ENCODE measurements at regions not wholly inside any gene's neighbourhood (a gene's known extent, or its start where the extent isn't known, plus 50 kb on each side); places are given as distances from the start of the nearest gene placed in this dataset.

- no peaks in the 10 kb centered on the region for H3K9me3 Mint-ChIP-seq (ENCODE audit: low read depth)
- H3K27me3 Mint-ChIP-seq: peaks cover 1% of the 10 kb centered on the region
- no peaks in the 10 kb centered on the region for H3K36me3 Mint-ChIP-seq
- no peak overlapping the region for H3K4me3 Mint-ChIP-seq
- H3K27ac Mint-ChIP-seq: no peak overlapping the region
- H3K4me1 Mint-ChIP-seq (ENCODE audit: low read depth): no peaks in the 10 kb centered on the region
Measured at GRCh38 chr10:44194435-44194834, 190.5 kb downstream of the CXCL12 start.

- Mint-ChIP-seq H3K4me1 (ENCODE audit: low read depth) (no peaks in the 10 kb centered on the region), H3K9me3 (ENCODE audit: low read depth) (peaks cover 1% of the 10 kb centered on the region), H3K27ac (no peak overlapping the region), H3K36me3 (no peaks in the 10 kb centered on the region), H3K27me3 (peaks cover 1% of the 10 kb centered on the region), H3K4me3 (no peak overlapping the region)
Measured at GRCh38 chr10:44193567-44194220, 191.2 kb downstream of the CXCL12 start.

DNA sequence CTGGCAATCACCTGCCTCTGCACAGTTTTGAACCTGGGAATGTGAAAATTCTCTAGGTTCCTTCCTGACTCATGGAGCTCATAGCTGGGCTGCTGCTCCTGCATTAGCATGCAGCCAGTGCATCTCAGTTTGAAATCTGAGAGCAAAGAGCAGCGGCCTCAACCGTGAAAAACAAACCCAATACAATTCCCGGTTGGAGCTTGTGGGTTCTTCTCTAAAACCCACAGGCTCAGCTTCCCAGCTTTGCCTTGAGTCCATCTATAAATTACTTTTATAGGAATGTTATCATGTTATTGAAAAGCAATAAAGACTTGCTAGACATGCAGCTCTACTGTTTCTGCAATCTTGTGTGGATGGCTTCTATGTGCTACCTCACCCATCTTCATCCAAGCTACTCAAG is 191.7 kb downstream of the CXCL12 start:
- no peak overlapping the region for H3K27ac Mint-ChIP-seq
- H3K9me3 Mint-ChIP-seq (ENCODE audit: low read depth): peaks cover 4% of the 10 kb centered on the region
- H3K27me3 Mint-ChIP-seq: peaks cover 1% of the 10 kb centered on the region
- no peaks in the 10 kb centered on the region for H3K36me3 Mint-ChIP-seq
- no peaks in the 10 kb centered on the region for H3K4me1 Mint-ChIP-seq (ENCODE audit: low read depth)
- no peak overlapping the region for H3K4me3 Mint-ChIP-seq

DNA sequence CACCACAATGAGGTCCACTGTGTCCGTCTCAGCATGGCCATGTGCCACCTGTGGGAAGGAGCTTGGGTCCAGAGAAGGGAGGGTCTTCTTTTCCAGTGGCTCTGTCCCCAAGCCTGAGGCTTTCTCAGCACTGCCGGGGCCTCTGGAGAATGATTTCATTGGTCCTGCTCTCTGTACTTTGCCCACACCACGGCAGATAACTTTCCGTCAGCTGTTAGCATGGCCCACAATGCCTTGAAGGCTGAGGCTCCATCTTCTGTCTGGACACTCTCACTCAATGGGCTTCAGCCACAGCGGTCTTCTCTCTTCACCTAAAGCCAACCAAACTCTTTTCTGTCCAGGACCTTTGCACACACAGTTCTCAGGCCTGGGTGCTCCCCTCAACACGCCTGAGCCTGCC is 192.5 kb downstream of the CXCL12 start:
- peaks cover 4% of the 10 kb centered on the region for H3K9me3 Mint-ChIP-seq (ENCODE audit: low read depth)

DNA sequence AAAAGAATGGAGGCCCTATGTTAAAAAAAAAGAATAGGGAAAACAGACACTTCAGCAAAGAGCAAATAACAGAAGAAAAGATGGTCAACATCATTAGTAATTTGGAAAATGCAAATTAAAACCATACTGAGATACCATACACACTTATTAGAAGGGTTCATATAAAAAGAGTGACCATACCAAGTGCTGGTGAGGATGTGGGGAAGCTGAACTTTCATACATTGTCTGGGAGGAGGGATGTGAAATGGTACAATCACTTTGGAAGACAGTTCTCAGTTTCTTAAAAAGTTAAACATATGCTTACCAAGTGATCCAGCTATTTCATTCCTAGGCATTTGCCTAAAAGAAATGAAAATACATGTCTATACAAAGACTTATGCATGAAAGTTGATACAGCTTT is 194.4 kb downstream of the CXCL12 start:
- H3K4me1 Mint-ChIP-seq (ENCODE audit: low read depth): no peaks in the 10 kb centered on the region
- H3K9me3 Mint-ChIP-seq (ENCODE audit: low read depth): peaks cover 4% of the 10 kb centered on the region
- no peak overlapping the region for H3K27ac Mint-ChIP-seq
- H3K4me3 Mint-ChIP-seq: no peak overlapping the region
- no peaks in the 10 kb centered on the region for H3K36me3 Mint-ChIP-seq
- peaks cover 1% of the 10 kb centered on the region for H3K27me3 Mint-ChIP-seq

More for the DNA sequence above, 192.5 kb downstream of the CXCL12 start:
- H3K4me3 Mint-ChIP-seq: no peak overlapping the region
- peaks cover 1% of the 10 kb centered on the region for H3K27me3 Mint-ChIP-seq
- no peaks in the 10 kb centered on the region for H3K4me1 Mint-ChIP-seq (ENCODE audit: low read depth)
- H3K36me3 Mint-ChIP-seq: no peaks in the 10 kb centered on the region
- H3K27ac Mint-ChIP-seq: no peak overlapping the region

DNA sequence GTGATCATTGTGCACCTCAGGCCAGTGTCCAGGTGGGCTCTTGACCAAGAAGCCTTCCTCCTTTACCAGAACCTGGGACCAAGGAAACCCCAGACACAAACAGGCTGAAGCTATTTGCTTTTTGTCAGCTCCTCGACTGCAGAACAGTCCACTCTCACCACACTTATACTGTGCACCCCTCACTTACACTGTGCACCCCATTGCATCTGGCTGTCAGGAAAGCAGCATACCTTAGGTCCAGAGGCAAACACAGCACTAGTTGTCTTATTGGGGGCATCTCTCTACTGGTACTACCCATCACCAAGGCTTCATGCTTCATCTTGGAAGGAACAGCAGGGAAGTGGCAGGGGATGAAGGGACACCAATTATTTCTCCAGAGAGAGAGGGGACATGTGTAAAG is 198.1 kb downstream of the CXCL12 start:
- Mint-ChIP-seq H3K27me3 (peaks cover 1% of the 10 kb centered on the region), H3K36me3 (no peaks in the 10 kb centered on the region), H3K4me1 (ENCODE audit: low read depth) (no peaks in the 10 kb centered on the region), H3K27ac (no peak overlapping the region), H3K9me3 (ENCODE audit: low read depth) (peaks cover 4% of the 10 kb centered on the region), H3K4me3 (no peak overlapping the region)

DNA sequence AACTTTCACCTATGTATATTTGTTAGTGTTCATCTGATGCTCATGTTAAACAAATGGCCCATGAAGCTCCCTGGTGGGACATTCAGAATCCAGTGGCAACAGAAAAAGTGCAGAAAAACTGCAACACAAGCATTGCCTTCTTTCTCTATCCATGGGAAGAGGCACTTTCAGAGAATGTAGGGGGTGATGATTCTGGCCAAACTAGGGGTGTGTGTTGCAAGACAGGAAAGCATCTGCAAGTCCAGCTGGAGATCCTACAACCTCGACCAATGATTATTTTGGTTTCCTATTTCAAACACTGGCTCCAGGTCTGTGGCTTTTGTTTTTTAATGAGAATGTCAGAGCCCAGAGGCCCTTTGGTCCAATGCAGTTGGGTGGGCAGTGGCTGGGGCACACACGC is 198.7 kb downstream of the CXCL12 start:
- Mint-ChIP-seq H3K27ac (no peak overlapping the region), H3K36me3 (no peaks in the 10 kb centered on the region), H3K9me3 (ENCODE audit: low read depth) (peaks cover 4% of the 10 kb centered on the region), H3K4me3 (no peak overlapping the region), H3K27me3 (peaks cover 1% of the 10 kb centered on the region), H3K4me1 (ENCODE audit: low read depth) (no peaks in the 10 kb centered on the region)

- H3K4me1 Mint-ChIP-seq (ENCODE audit: low read depth): no peaks in the 10 kb centered on the region
- no peak overlapping the region for H3K27ac Mint-ChIP-seq
- H3K27me3 Mint-ChIP-seq: peaks cover 1% of the 10 kb centered on the region
- H3K4me3 Mint-ChIP-seq: no peak overlapping the region
- no peaks in the 10 kb centered on the region for H3K36me3 Mint-ChIP-seq
- H3K9me3 Mint-ChIP-seq (ENCODE audit: low read depth): peaks cover 4% of the 10 kb centered on the region
Measured at GRCh38 chr10:44185315-44185666, 199.6 kb downstream of the CXCL12 start.

GRCh38 chr10:44184633-44185314 is 200.1 kb downstream of the CXCL12 start:
- H3K4me1 Mint-ChIP-seq (ENCODE audit: low read depth): no peaks in the 10 kb centered on the region
- peaks cover 1% of the 10 kb centered on the region for H3K27me3 Mint-ChIP-seq
- H3K27ac Mint-ChIP-seq: no peak overlapping the region
- no peak overlapping the region for H3K4me3 Mint-ChIP-seq
- peaks cover 4% of the 10 kb centered on the region for H3K9me3 Mint-ChIP-seq (ENCODE audit: low read depth)
- H3K36me3 Mint-ChIP-seq: no peaks in the 10 kb centered on the region

- Mint-ChIP-seq H3K9me3 (ENCODE audit: low read depth) (peaks cover 4% of the 10 kb centered on the region), H3K27ac (no peak overlapping the region), H3K27me3 (peaks cover 1% of the 10 kb centered on the region), H3K36me3 (no peaks in the 10 kb centered on the region), H3K4me1 (ENCODE audit: low read depth) (no peaks in the 10 kb centered on the region), H3K4me3 (no peak overlapping the region)
Measured at GRCh38 chr10:44183667-44184632, 200.9 kb downstream of the CXCL12 start.

GRCh38 chr10:44182909-44183308 is 202.0 kb downstream of the CXCL12 start:
- Mint-ChIP-seq H3K9me3 (ENCODE audit: low read depth) (no peaks in the 10 kb centered on the region), H3K4me1 (ENCODE audit: low read depth) (no peaks in the 10 kb centered on the region), H3K27me3 (peaks cover 1% of the 10 kb centered on the region), H3K36me3 (no peaks in the 10 kb centered on the region), H3K27ac (no peak overlapping the region), H3K4me3 (no peak overlapping the region)

GRCh38 chr10:44180321-44181168 is 204.4 kb downstream of the CXCL12 start:
- H3K36me3 Mint-ChIP-seq: no peaks in the 10 kb centered on the region

GRCh38 chr10:44178856-44179255 is 206.0 kb downstream of the CXCL12 start:
- H3K27me3 Mint-ChIP-seq: no peaks in the 10 kb centered on the region
- no peaks in the 10 kb centered on the region for H3K36me3 Mint-ChIP-seq
- no peak overlapping the region for H3K27ac Mint-ChIP-seq
- H3K9me3 Mint-ChIP-seq (ENCODE audit: low read depth): no peaks in the 10 kb centered on the region
- no peaks in the 10 kb centered on the region for H3K4me1 Mint-ChIP-seq (ENCODE audit: low read depth)
- no peak overlapping the region for H3K4me3 Mint-ChIP-seq

More at GRCh38 chr10:44180321-44181168, 204.4 kb downstream of the CXCL12 start:
- no peaks in the 10 kb centered on the region for H3K9me3 Mint-ChIP-seq (ENCODE audit: low read depth)
- no peak overlapping the region for H3K27ac Mint-ChIP-seq
- H3K4me3 Mint-ChIP-seq: no peak overlapping the region
- no peaks in the 10 kb centered on the region for H3K27me3 Mint-ChIP-seq
- no peaks in the 10 kb centered on the region for H3K4me1 Mint-ChIP-seq (ENCODE audit: low read depth)

GRCh38 chr10:44178281-44178680 is 206.6 kb downstream of the CXCL12 start:
- Mint-ChIP-seq H3K27ac (no peak overlapping the region), H3K27me3 (no peaks in the 10 kb centered on the region), H3K9me3 (ENCODE audit: low read depth) (no peaks in the 10 kb centered on the region), H3K4me3 (no peak overlapping the region), H3K36me3 (no peaks in the 10 kb centered on the region), H3K4me1 (ENCODE audit: low read depth) (no peaks in the 10 kb centered on the region)

Data from activated naive CD8-positive, alpha-beta T cell (primary cell).